ENCODE measurements at regions not wholly inside any gene's neighbourhood (a gene's known extent, or its start where the extent isn't known, plus 50 kb on each side); places are given as distances from the start of the nearest gene placed in this dataset.
"Not testable (repeated sequence)": the region's sequence is repeated elsewhere in the genome, so short reads cannot be mapped to it uniquely, and the experiment has no call there.

DNA sequence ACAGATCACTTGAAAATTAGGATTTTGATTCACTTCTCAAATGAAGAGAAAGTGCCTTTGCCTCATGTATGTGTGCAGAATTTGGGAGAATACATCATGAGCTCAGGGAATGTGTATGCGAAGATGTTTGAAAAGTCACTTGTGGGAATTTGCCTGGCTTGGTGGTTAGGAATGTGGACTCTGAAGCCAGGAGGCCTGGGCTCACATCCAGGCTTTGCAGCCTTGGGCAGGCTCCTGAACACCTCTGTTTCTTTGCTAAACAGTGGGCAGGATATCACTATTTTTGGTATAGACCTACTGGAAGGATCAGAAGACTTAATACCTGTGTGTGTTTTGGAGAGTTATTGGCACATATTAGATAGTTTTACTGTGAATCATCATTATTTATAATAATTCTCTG is 295.0 kb upstream of the PLGLB2 start:
- not testable (repeated sequence) for TF ChIP-seq CTCF (tag by site-specific recombination; IDR thresholded peaks at IDR 0.05); ZNF768 (tag by site-specific recombination; IDR thresholded peaks at IDR 0.05); ZNF600 (tag by site-specific recombination; IDR thresholded peaks at IDR 0.05); TSHZ1 (tag by site-specific recombination; IDR thresholded peaks at IDR 0.05; ENCODE audit: borderline replicate concordance); ZNF175 (tag by site-specific recombination; IDR thresholded peaks at IDR 0.05); ZBTB21 (tag by site-specific recombination; IDR thresholded peaks at IDR 0.05); ZBTB17 (tag by site-specific recombination; IDR thresholded peaks at IDR 0.05); HIC1 (tag by site-specific recombination; IDR thresholded peaks at IDR 0.05); ZFP3 (tag by site-specific recombination; IDR thresholded peaks at IDR 0.05; ENCODE audit: low read depth); ZNF174 (tag by site-specific recombination; IDR thresholded peaks at IDR 0.05); ZNF513 (tag by site-specific recombination; IDR thresholded peaks at IDR 0.05); ZNF121 (tag by site-specific recombination; IDR thresholded peaks at IDR 0.05)
